SK-N-SH (cell line): ENCODE measurements at regions not wholly inside any gene's neighbourhood (a gene's known extent, or its start where the extent isn't known, plus 50 kb on each side); places are given as distances from the start of the nearest gene placed in this dataset.

Source experiments
- CTCF ChIP-seq: fragments of 200-600 bp; sonication (generic); IDR thresholded peaks from 2 replicates; pipeline ENCODE4 v1.6.1; 2017; ENCODE audit warnings: antibody characterized with exemption, mild to moderate bottlenecking, moderate library complexity
- EP300 ChIP-seq, 2 experiments: IDR thresholded peaks; 2 replicates each; pipeline versions ENCODE4 v1.4.0 to v1.6.1; 2012; ENCODE audit warnings: borderline replicate concordance in 1 of 2, low read depth in 1 of 2, low read length in 1 of 2
- FOXJ3 ChIP-seq: sonication (generic); formaldehyde crosslinking; IDR thresholded peaks from 2 replicates; pipeline ENCODE4 v1.5.1; 2020; ENCODE audit warnings: mild to moderate bottlenecking, missing genetic modification reagents
- RAD21 ChIP-seq: IDR thresholded peaks from 2 replicates; pipeline ENCODE4 v1.6.1; 2012; ENCODE audit warnings: mild to moderate bottlenecking, low read length
- RFX5 ChIP-seq: IDR thresholded peaks from 2 replicates; pipeline ENCODE4 v1.6.1; 2012; ENCODE audit warnings: mild to moderate bottlenecking, improper control_type of control experiment, low read length

DNA sequence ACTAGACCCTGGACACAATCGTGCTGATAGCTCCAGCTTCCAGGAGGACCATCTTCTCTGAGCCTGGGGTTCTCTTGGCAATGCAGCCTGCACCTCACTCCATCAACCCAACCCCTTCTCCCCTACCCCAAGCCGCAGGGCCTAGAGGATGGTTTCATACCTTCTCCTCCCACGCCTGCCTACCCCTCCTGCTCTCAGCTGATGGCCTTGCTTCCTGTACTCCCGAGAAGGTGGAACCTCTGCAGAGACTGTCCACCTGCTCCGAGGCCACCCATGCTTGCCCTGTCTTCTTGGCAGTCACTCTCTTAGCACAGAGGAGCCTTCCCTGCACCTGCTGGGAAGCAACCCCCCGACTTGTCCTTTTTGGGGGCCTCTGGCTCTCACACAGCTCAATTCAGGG, 241.9 kb downstream of the IRX2 start:
- TF ChIP-seq CTCF: no peak
- TF ChIP-seq RAD21: no peak
- TF ChIP-seq RFX5: no peak
- TF ChIP-seq EP300 (IDR thresholded peaks at IDR 0.05; ENCODE audit: borderline replicate concordance in 1 of 2, low read depth in 1 of 2, low read length in 1 of 2): no peak
- no peak for TF ChIP-seq FOXJ3 (CRISPR knock-in tag)
